Myocyte (in vitro differentiated cells): ENCODE measurements at regions not wholly inside any gene's neighbourhood (a gene's known extent, or its start where the extent isn't known, plus 50 kb on each side); places are given as distances from the start of the nearest gene placed in this dataset.
"Not testable (repeated sequence)": the region's sequence is repeated elsewhere in the genome, so short reads cannot be mapped to it uniquely, and the experiment has no call there.

Experiments
- DNase-seq: peaks from one replicate; pipeline ENCODE4 v3.0.0-alpha.2; 2012; ENCODE audit warnings: low read depth

GRCh38 chr15:23750179-23750578 is 63.1 kb upstream of the NDN start:
- DNase-seq: no peak

- DNase-seq: no peak
Measured at GRCh38 chr15:23750776-23751175, 63.7 kb upstream of the NDN start.

- DNase-seq: no peak
Measured at GRCh38 chr15:23753248-23753647, 66.1 kb upstream of the NDN start.

- no peak for DNase-seq
Measured at GRCh38 chr15:23758891-23759290, 71.8 kb upstream of the NDN start.

GRCh38 chr15:23760024-23760423 is 72.9 kb upstream of the NDN start:
- no peak for DNase-seq

- no peak for DNase-seq
Measured at GRCh38 chr15:23761386-23761785, 74.3 kb upstream of the NDN start.

GRCh38 chr15:23762026-23762425 is 74.9 kb upstream of the NDN start:
- no peak for DNase-seq

GRCh38 chr15:23763021-23763420 is 75.9 kb upstream of the NDN start:
- DNase-seq: no peak

- no peak for DNase-seq
Measured at GRCh38 chr15:23764306-23764705, 77.2 kb upstream of the NDN start.

- DNase-seq: no peak
Measured at GRCh38 chr15:23764716-23765115, 77.6 kb upstream of the NDN start.

- DNase-seq: not testable (repeated sequence)
Measured at GRCh38 chr15:23766779-23767178, 79.7 kb upstream of the NDN start.

- DNase-seq: no peak
Measured at GRCh38 chr15:23773093-23773492, 86.0 kb upstream of the NDN start.

GRCh38 chr15:23787346-23788105 is 100.4 kb upstream of the NDN start:
- DNase-seq: no peak

- DNase-seq: no peak
Measured at GRCh38 chr15:23793191-23793680, 106.1 kb upstream of the NDN start.

GRCh38 chr15:23797747-23798446 is 110.8 kb upstream of the NDN start:
- DNase-seq: no peak

GRCh38 chr15:23801881-23802280 is 114.8 kb upstream of the NDN start:
- DNase-seq: no peak

GRCh38 chr15:23802896-23803435 is 115.9 kb upstream of the NDN start:
- DNase-seq: not testable (repeated sequence)

GRCh38 chr15:23806980-23807379 is 119.9 kb upstream of the NDN start:
- DNase-seq: no peak

GRCh38 chr15:23823508-23823907 is 136.4 kb upstream of the NDN start:
- no peak for DNase-seq

- no peak for DNase-seq
Measured at GRCh38 chr15:23828786-23829185, 141.7 kb upstream of the NDN start.

- no peak for DNase-seq
Measured at GRCh38 chr15:23835953-23836352, 148.8 kb upstream of the NDN start.

GRCh38 chr15:23839893-23840474 is 152.9 kb upstream of the NDN start:
- DNase-seq: no peak
